ENCODE measurements at regions not wholly inside any gene's neighbourhood (a gene's known extent, or its start where the extent isn't known, plus 50 kb on each side); places are given as distances from the start of the nearest gene placed in this dataset.

- no peak for TF ChIP-seq CTCF (IDR thresholded peaks at IDR 0.05; ENCODE audit: low read depth, low read length)
- DNase-seq (ENCODE audit: extremely low read depth, low read depth) = no peak
These were observed 86.4 kb upstream of the TIAM2 start for GRCh38 chr6:154908723-154909122.

GRCh38 chr6:154909311-154909710 lies 85.8 kb upstream of the TIAM2 start:
- no peak for TF ChIP-seq CTCF (IDR thresholded peaks at IDR 0.05; ENCODE audit: low read depth, low read length)
- no peak for DNase-seq (ENCODE audit: extremely low read depth, low read depth)

GRCh38 chr6:154909821-154910220 lies 85.3 kb upstream of the TIAM2 start:
- peak; percentile 22 for DNase-seq (ENCODE audit: extremely low read depth, low read depth)
- no peak for TF ChIP-seq CTCF (IDR thresholded peaks at IDR 0.05; ENCODE audit: low read depth, low read length)

DNA sequence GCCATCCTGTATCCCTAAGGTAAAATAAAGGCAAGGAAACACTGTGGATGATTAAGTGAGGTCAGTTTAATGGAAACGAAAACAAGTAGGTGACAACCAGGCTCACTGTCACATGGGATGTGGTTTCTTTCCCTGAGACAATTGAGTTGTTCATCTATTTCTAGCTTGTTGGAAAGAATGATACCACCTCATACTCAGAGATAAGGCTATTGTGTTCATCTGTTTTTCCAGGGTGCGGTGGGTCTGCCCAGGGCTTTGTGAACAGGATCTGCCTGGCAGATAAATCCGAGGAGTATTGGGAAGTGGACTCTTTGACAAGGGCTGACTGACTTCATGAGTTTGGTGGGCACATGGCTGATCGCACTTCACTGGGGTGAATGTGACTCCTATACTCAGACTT lies 80.8 kb upstream of the TIAM2 start:
- TF ChIP-seq CTCF (IDR thresholded peaks at IDR 0.05; ENCODE audit: low read depth, low read length) = no peak
- no peak for DNase-seq (ENCODE audit: extremely low read depth, low read depth)

GRCh38 chr6:154916857-154917256 lies 78.3 kb upstream of the TIAM2 start:
- no peak for DNase-seq (ENCODE audit: extremely low read depth, low read depth)
- no peak for TF ChIP-seq CTCF (IDR thresholded peaks at IDR 0.05; ENCODE audit: low read depth, low read length)

- DNase-seq (ENCODE audit: extremely low read depth, low read depth) = no peak
- no peak for TF ChIP-seq CTCF (IDR thresholded peaks at IDR 0.05; ENCODE audit: low read depth, low read length)
These were observed 77.2 kb upstream of the TIAM2 start for GRCh38 chr6:154917941-154918340.

- no peak for DNase-seq (ENCODE audit: extremely low read depth, low read depth)
- TF ChIP-seq CTCF (IDR thresholded peaks at IDR 0.05; ENCODE audit: low read depth, low read length) = no peak
These were observed 75.3 kb upstream of the TIAM2 start for GRCh38 chr6:154919806-154920205.

Measured in AG09319 (cell line).